Panc1 (cell line): ENCODE measurements at regions not wholly inside any gene's neighbourhood (a gene's known extent, or its start where the extent isn't known, plus 50 kb on each side); places are given as distances from the start of the nearest gene placed in this dataset.

Experiments
- ATAC-seq: fragments of 200-7000 bp; cut with Tn5 transposase; 2 replicates; pipeline ENCODE4 v1.9.1; 2020; ENCODE audit warnings: mild to moderate bottlenecking, moderate library complexity
- BruUV-seq: library from RNA; stranded (reverse); fragments of 400-500 nt; replicated peaks from 2 replicates; lab custom pipeline; 2021; lab: Mats Ljungman, UMichigan
- CTCF ChIA-PET: fragments of 300-600 bp; sonication (Branson Sonifier 250); formaldehyde crosslinking; loops from one replicate; lab custom pipeline; 2022; ENCODE audit warnings: antibody characterized with exemption; lab: Charles Lee
- POLR2A ChIA-PET: fragments of 300-600 bp; sonication (Branson Sonifier 250); formaldehyde crosslinking; loops from one replicate; lab custom pipeline; 2022; ENCODE audit warnings: antibody characterized with exemption; lab: Charles Lee
- DNase-seq: peaks from one replicate; pipeline ENCODE4 v3.0.0-alpha.2; 2010; ENCODE audit warnings: low read depth, low spot score
- H3K27ac ChIP-seq: 2 replicates; pipeline ENCODE4 v1.5.1; 2011; ENCODE audit warnings: mild to moderate bottlenecking, low read length, inconsistent platforms
- H3K27me3 ChIP-seq: fragments of 200-500 bp; sonication (Bioruptor generic); 2 replicates; pipeline ENCODE4 v1.6.0; 2014; ENCODE audit warnings: low read length, inconsistent platforms; ENCODE audit not compliant: control insufficient read depth, insufficient read depth
- H3K36me3 ChIP-seq: fragments of 200-500 bp; sonication (Bioruptor generic); 2 replicates; pipeline ENCODE4 v1.5.1; 2014; ENCODE audit warnings: inconsistent platforms, mild to moderate bottlenecking, low read length, moderate library complexity; ENCODE audit not compliant: control insufficient read depth, insufficient read depth
- H3K4me1 ChIP-seq: 2 replicates; pipeline ENCODE4 v1.5.1; 2011; ENCODE audit warnings: inconsistent platforms, mild to moderate bottlenecking, low read length, moderate library complexity; ENCODE audit not compliant: control insufficient read depth, insufficient read depth
- H3K4me3 ChIP-seq, 2 experiments: 2 replicates each; pipeline ENCODE4 v1.5.1; 2011 to 2012; ENCODE audit warnings: low read depth in 2 of 2, low read length in 2 of 2, mild to moderate bottlenecking in 2 of 2, inconsistent platforms in 1 of 2, moderate library complexity in 1 of 2
- H3K9me3 ChIP-seq: fragments of 200-500 bp; sonication (Bioruptor generic); 2 replicates; pipeline ENCODE4 v1.5.1; 2014; ENCODE audit warnings: low read depth, mild to moderate bottlenecking, inconsistent platforms, low read length, moderate library complexity; ENCODE audit not compliant: control insufficient read depth, insufficient read depth
- POLR2AphosphoS5 ChIP-seq: IDR thresholded peaks from 2 replicates; pipeline ENCODE4 v1.6.1; 2012; ENCODE audit warnings: mild to moderate bottlenecking, low read depth, low read length, moderate library complexity
- SIN3A ChIP-seq: IDR thresholded peaks from 2 replicates; pipeline ENCODE4 v1.6.1; 2012; ENCODE audit warnings: low read depth, mild to moderate bottlenecking, low read length, moderate library complexity, borderline replicate concordance; ENCODE audit not compliant: insufficient read depth
- TCF7L2 ChIP-seq: IDR thresholded peaks from 2 replicates; pipeline ENCODE4 v1.6.1; 2011; ENCODE audit warnings: mild to moderate bottlenecking, low read depth, low read length, inconsistent platforms
- in situ Hi-C: cut with HindIII; loops from 2 replicates; pipeline ENCODE4 v1.10.0; 2016; ENCODE audit warnings: low sequenced_read_pairs, low pct_unique_long_range_greater_than_20kb
- intact Hi-C: fragments of 100-400 bp; cut with micrococcal nuclease; formaldehyde crosslinking; loops from one replicate; pipeline ENCODE4 v1.10.0; 2022; ENCODE audit not compliant: unreplicated experiment
- TF ChIP-seq, protein P1 (sequence below), 2 experiments: IDR thresholded peaks; 2 replicates each; pipeline ENCODE4 v1.6.1; 2011 to 2012; ENCODE audit warnings: low read depth in 2 of 2, control low read depth in 1 of 2, low read length in 1 of 2, mild to moderate bottlenecking in 1 of 2, moderate library complexity in 1 of 2; ENCODE audit not compliant: insufficient read depth in 1 of 2
- TF ChIP-seq, protein P2 (sequence below): fragments of 450-650 bp; IDR thresholded peaks from 2 replicates; pipeline ENCODE4 v1.5.1; 2017; ENCODE audit warnings: mild to moderate bottlenecking

DNA sequence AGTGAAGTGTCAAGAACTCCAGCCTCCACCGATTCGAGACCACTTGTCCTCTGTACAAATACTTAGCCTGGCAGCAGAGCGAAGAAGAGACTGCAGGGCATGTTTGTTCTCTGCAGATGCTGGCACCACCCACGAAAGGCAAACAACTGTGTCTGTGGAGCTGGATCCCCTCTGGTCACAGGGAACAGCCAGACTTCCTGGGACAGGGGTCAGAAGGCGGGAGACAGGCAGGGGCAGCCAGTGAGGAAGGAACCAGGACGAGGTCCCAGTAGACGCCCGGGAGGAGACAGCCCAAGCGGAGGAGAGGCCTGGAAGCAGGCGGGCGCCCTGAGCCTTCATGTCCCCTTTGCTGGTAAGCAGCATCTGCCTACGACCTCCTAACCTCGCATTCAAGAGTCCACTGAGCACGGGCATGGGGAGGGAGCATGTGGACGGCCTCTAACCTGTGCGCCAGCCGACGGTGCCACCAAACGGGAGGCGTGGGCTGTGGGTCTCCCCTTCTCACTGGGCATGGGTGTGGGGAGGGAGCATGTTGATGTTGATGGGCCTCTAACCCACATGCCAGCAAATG lies 265.5 kb downstream of the DLL1 start:
- ATAC-seq (no peak), DNase-seq (no peak)
- CTCF ChIA-PET: no interaction called here
- H3K27ac ChIP-seq: no peak overlapping the region
- BruUV-seq: no TSS peak
- in situ Hi-C loops (no loop called here), intact Hi-C loops (no loop called here)
- TF ChIP-seq, protein P1, sequence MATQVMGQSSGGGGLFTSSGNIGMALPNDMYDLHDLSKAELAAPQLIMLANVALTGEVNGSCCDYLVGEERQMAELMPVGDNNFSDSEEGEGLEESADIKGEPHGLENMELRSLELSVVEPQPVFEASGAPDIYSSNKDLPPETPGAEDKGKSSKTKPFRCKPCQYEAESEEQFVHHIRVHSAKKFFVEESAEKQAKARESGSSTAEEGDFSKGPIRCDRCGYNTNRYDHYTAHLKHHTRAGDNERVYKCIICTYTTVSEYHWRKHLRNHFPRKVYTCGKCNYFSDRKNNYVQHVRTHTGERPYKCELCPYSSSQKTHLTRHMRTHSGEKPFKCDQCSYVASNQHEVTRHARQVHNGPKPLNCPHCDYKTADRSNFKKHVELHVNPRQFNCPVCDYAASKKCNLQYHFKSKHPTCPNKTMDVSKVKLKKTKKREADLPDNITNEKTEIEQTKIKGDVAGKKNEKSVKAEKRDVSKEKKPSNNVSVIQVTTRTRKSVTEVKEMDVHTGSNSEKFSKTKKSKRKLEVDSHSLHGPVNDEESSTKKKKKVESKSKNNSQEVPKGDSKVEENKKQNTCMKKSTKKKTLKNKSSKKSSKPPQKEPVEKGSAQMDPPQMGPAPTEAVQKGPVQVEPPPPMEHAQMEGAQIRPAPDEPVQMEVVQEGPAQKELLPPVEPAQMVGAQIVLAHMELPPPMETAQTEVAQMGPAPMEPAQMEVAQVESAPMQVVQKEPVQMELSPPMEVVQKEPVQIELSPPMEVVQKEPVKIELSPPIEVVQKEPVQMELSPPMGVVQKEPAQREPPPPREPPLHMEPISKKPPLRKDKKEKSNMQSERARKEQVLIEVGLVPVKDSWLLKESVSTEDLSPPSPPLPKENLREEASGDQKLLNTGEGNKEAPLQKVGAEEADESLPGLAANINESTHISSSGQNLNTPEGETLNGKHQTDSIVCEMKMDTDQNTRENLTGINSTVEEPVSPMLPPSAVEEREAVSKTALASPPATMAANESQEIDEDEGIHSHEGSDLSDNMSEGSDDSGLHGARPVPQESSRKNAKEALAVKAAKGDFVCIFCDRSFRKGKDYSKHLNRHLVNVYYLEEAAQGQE (IDR thresholded peaks at IDR 0.05; ENCODE audit: insufficient read depth in 1 of 2, low read depth in 2 of 2, low read length in 1 of 2): no peak
- no peak for TF ChIP-seq SIN3A
- TF ChIP-seq TCF7L2: no peak
- TF ChIP-seq, protein P2, sequence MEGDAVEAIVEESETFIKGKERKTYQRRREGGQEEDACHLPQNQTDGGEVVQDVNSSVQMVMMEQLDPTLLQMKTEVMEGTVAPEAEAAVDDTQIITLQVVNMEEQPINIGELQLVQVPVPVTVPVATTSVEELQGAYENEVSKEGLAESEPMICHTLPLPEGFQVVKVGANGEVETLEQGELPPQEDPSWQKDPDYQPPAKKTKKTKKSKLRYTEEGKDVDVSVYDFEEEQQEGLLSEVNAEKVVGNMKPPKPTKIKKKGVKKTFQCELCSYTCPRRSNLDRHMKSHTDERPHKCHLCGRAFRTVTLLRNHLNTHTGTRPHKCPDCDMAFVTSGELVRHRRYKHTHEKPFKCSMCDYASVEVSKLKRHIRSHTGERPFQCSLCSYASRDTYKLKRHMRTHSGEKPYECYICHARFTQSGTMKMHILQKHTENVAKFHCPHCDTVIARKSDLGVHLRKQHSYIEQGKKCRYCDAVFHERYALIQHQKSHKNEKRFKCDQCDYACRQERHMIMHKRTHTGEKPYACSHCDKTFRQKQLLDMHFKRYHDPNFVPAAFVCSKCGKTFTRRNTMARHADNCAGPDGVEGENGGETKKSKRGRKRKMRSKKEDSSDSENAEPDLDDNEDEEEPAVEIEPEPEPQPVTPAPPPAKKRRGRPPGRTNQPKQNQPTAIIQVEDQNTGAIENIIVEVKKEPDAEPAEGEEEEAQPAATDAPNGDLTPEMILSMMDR: no peak
- TF ChIP-seq POLR2AphosphoS5: no peak
- no peaks in the 10 kb centered on the region for H3K27me3 ChIP-seq
- no peak overlapping the region for H3K4me3 ChIP-seq
- H3K36me3 ChIP-seq: no peaks in the 10 kb centered on the region
- no peaks in the 10 kb centered on the region for H3K4me1 ChIP-seq
- no peaks in the 10 kb centered on the region for H3K9me3 ChIP-seq
- POLR2A ChIA-PET: no interaction called here

DNA sequence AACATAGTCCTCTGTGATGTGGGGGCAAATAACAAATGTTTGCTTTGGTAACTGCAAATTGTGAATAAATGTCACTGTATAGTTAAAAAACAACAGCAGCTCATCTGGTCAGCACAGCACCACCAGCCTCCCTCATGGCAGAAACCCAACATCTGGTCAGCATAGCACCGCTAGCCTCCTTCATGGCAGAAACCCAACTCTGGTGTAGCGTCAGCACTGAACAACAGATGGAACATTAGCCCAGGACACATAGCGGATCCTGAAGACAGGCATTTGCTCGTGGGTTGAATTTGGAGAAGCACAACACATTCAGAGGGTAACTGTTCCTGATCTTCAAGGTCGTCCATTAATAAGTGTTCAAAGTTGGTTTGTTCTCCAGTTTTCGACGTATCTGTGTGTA lies 265.9 kb downstream of the DLL1 start:
- Histone ChIP-seq H3K4me3 (no peak overlapping the region), H3K27me3 (no peaks in the 10 kb centered on the region), H3K36me3 (no peaks in the 10 kb centered on the region), H3K9me3 (no peaks in the 10 kb centered on the region), H3K4me1 (no peaks in the 10 kb centered on the region), H3K27ac (no peak overlapping the region)
- POLR2A ChIA-PET: no interaction called here
- intact Hi-C loops: no loop called here
- ATAC-seq: 0 out of 2 replicates have a peak, but pooled peaks have one; percentile 15
- in situ Hi-C loops: no loop called here
- CTCF ChIA-PET: no interaction called here
- TF ChIP-seq TCF7L2: no peak
- TF ChIP-seq SIN3A: no peak
- TF ChIP-seq, protein P2: no peak
- TF ChIP-seq POLR2AphosphoS5: no peak
- TF ChIP-seq, protein P1 (IDR thresholded peaks at IDR 0.05; ENCODE audit: insufficient read depth in 1 of 2, low read depth in 2 of 2, low read length in 1 of 2): no peak
- BruUV-seq: no TSS peak
- DNase-seq: no peak
